Liver (tissue), 8 donors: ENCODE measurements at regions not wholly inside any gene's neighbourhood (a gene's known extent, or its start where the extent isn't known, plus 50 kb on each side); places are given as distances from the start of the nearest gene placed in this dataset.

Source experiments
- DNase-seq: peaks from one replicate; pipeline ENCODE4 v3.0.0-alpha.2; 2017; ENCODE audit warnings: low spot score
- H3K27ac ChIP-seq, 2 donors: one replicate each; pipeline ENCODE4 v1.7.0; 2013; ENCODE audit warnings: inconsistent platforms in 2 of 2, low read length in 2 of 2, control low read depth in 1 of 2, low read depth in 1 of 2, mild to moderate bottlenecking in 1 of 2
- H3K27me3 ChIP-seq, 4 donors: one replicate each; pipeline versions ENCODE4 v1.6.1 to v1.7.0; 2013; ENCODE audit warnings: low read length in 3 of 4, inconsistent platforms in 1 of 4, mild to moderate bottlenecking in 1 of 4, moderate library complexity in 1 of 4; ENCODE audit not compliant: control insufficient read depth in 4 of 4, insufficient read depth in 4 of 4
- H3K36me3 ChIP-seq, 4 donors: one replicate each; pipeline versions ENCODE4 v1.6.1 to v1.7.0; 2013; ENCODE audit warnings: low read length in 3 of 4, mild to moderate bottlenecking in 3 of 4, low read depth in 1 of 4, moderate library complexity in 1 of 4; ENCODE audit not compliant: control insufficient read depth in 4 of 4, insufficient read depth in 3 of 4
- H3K4me1 ChIP-seq, 4 donors: one replicate each; pipeline versions ENCODE4 v1.6.1 to v1.7.0; 2013; ENCODE audit warnings: low read length in 3 of 4, mild to moderate bottlenecking in 3 of 4, moderate library complexity in 1 of 4; ENCODE audit not compliant: control insufficient read depth in 4 of 4, insufficient read depth in 4 of 4
- H3K4me3 ChIP-seq, 3 donors: one replicate each; pipeline versions ENCODE4 v1.6.1 to v1.7.0; 2013; ENCODE audit warnings: low read length in 3 of 3, control low read depth in 1 of 3, low read depth in 1 of 3, mild to moderate bottlenecking in 1 of 3
- H3K9ac ChIP-seq, 2 donors: one replicate each; pipeline ENCODE4 v1.7.0; 2013; ENCODE audit warnings: low read length in 2 of 2, mild to moderate bottlenecking in 2 of 2, moderate library complexity in 2 of 2, control low read depth in 1 of 2, low read depth in 1 of 2
- H3K9me3 ChIP-seq, 4 donors: one replicate each; pipeline versions ENCODE4 v1.6.1 to v1.7.0; 2013; ENCODE audit warnings: low read length in 3 of 4; ENCODE audit not compliant: control insufficient read depth in 4 of 4
- ATF3 ChIP-seq: IDR thresholded peaks from 2 replicates; pipeline ENCODE4 v1.6.1; 2016; ENCODE audit warnings: antibody characterized with exemption
- CTCF ChIP-seq: fragments of 150-350 bp; IDR thresholded peaks from 2 replicates; pipeline ENCODE4 v1.5.1; 2017; ENCODE audit warnings: improper control_type of control experiment, low read depth, low read length; ENCODE audit not compliant: missing input control
- EGR1 ChIP-seq, 2 donors: IDR thresholded peaks; 2 replicates each; pipeline ENCODE4 v1.6.1; 2016 to 2018; ENCODE audit warnings: antibody characterized with exemption in 2 of 2, low read depth in 2 of 2
- FOXA1 ChIP-seq: IDR thresholded peaks from 2 replicates; pipeline ENCODE4 v1.6.1; 2016; ENCODE audit warnings: antibody characterized with exemption
- FOXA2 ChIP-seq: IDR thresholded peaks from 2 replicates; pipeline ENCODE4 v1.6.1; 2016; ENCODE audit warnings: antibody characterized with exemption
- GABPA ChIP-seq, 2 donors: IDR thresholded peaks in 1 of 2; conservative IDR thresholded peaks in 1 of 2; 2 replicates each; pipeline ENCODE4 v1.6.1; 2016; ENCODE audit warnings: antibody characterized with exemption in 2 of 2, mild to moderate bottlenecking in 1 of 2, moderate library complexity in 1 of 2
- HNF4A ChIP-seq, 2 donors: conservative IDR thresholded peaks; 2 replicates each; pipeline ENCODE4 v1.6.1; 2016; ENCODE audit warnings: antibody characterized with exemption in 2 of 2, mild to moderate bottlenecking in 2 of 2
- HNF4G ChIP-seq: IDR thresholded peaks from 2 replicates; pipeline ENCODE4 v1.6.1; 2016; ENCODE audit warnings: antibody characterized with exemption
- JUND ChIP-seq, 2 donors: IDR thresholded peaks; 2 replicates each; pipeline ENCODE4 v1.6.1; 2016; ENCODE audit warnings: antibody characterized with exemption in 2 of 2
- NR2F2 ChIP-seq: IDR thresholded peaks from 2 replicates; pipeline ENCODE4 v1.6.1; 2016; ENCODE audit warnings: antibody characterized with exemption
- RAD21 ChIP-seq, 2 donors: IDR thresholded peaks; 2 replicates each; pipeline ENCODE4 v1.6.1; 2016; ENCODE audit warnings: antibody characterized with exemption in 2 of 2, mild to moderate bottlenecking in 2 of 2
- RXRA ChIP-seq, 2 donors: IDR thresholded peaks; 2 replicates each; pipeline ENCODE4 v1.6.1; 2017 to 2018; ENCODE audit warnings: antibody characterized with exemption in 2 of 2, mild to moderate bottlenecking in 1 of 2
- SP1 ChIP-seq: IDR thresholded peaks from 2 replicates; pipeline ENCODE4 v1.6.1; 2018; ENCODE audit warnings: antibody characterized with exemption, mild to moderate bottlenecking
- YY1 ChIP-seq: IDR thresholded peaks from 2 replicates; pipeline ENCODE4 v1.6.1; 2016; ENCODE audit warnings: antibody characterized with exemption, mild to moderate bottlenecking
- WGBS: extraction: QIAGEN DNeasy Blood & Tissue Kit; methylation state at CpG from one replicate; pipeline ENCODE4 v1.1.7; 2013; 5-methylcytosine and 5-hydroxymethylcytosine counted together
- TF ChIP-seq, protein P1 (sequence below): IDR thresholded peaks from 2 replicates; pipeline ENCODE4 v1.6.1; 2016; ENCODE audit warnings: antibody characterized with exemption, mild to moderate bottlenecking
- TF ChIP-seq, protein P2 (sequence below): IDR thresholded peaks from 2 replicates; pipeline ENCODE4 v1.6.1; 2016; ENCODE audit warnings: antibody characterized with exemption
- TF ChIP-seq, protein P3 (sequence below): IDR thresholded peaks from 2 replicates; pipeline ENCODE4 v1.6.1; 2016; ENCODE audit warnings: antibody characterized with exemption
- donor health status: healthy.
- donor health status: healthy.
- donor health status: healthy.
- donor health status: healthy.
- donor health status: healthy.

- no peaks in the 10 kb centered on the region for H3K27me3 ChIP-seq
- H3K36me3 ChIP-seq = no peaks in the 10 kb centered on the region
- WGBS = 51% methylated on average over 1 of the region's 1 CpG
- H3K4me1 ChIP-seq = no peaks in the 10 kb centered on the region
- TF ChIP-seq HNF4G (no peak), EGR1 (IDR thresholded peaks at IDR 0.05; ENCODE audit: low read depth in 2 of 2) (no peak), GABPA (IDR thresholded peaks at IDR 0.05 in 1 of 2, conservative IDR thresholded peaks at IDR 0.05 in 1 of 2) (no peak), ATF3 (no peak), SP1 (no peak), JUND (IDR thresholded peaks at IDR 0.05) (no peak), RAD21 (IDR thresholded peaks at IDR 0.05) (no peak), RXRA (IDR thresholded peaks at IDR 0.05) (no peak), HNF4A (conservative IDR thresholded peaks at IDR 0.05) (no peak), NR2F2 (no peak), FOXA1 (no peak), FOXA2 (no peak)
- TF ChIP-seq, protein P1, sequence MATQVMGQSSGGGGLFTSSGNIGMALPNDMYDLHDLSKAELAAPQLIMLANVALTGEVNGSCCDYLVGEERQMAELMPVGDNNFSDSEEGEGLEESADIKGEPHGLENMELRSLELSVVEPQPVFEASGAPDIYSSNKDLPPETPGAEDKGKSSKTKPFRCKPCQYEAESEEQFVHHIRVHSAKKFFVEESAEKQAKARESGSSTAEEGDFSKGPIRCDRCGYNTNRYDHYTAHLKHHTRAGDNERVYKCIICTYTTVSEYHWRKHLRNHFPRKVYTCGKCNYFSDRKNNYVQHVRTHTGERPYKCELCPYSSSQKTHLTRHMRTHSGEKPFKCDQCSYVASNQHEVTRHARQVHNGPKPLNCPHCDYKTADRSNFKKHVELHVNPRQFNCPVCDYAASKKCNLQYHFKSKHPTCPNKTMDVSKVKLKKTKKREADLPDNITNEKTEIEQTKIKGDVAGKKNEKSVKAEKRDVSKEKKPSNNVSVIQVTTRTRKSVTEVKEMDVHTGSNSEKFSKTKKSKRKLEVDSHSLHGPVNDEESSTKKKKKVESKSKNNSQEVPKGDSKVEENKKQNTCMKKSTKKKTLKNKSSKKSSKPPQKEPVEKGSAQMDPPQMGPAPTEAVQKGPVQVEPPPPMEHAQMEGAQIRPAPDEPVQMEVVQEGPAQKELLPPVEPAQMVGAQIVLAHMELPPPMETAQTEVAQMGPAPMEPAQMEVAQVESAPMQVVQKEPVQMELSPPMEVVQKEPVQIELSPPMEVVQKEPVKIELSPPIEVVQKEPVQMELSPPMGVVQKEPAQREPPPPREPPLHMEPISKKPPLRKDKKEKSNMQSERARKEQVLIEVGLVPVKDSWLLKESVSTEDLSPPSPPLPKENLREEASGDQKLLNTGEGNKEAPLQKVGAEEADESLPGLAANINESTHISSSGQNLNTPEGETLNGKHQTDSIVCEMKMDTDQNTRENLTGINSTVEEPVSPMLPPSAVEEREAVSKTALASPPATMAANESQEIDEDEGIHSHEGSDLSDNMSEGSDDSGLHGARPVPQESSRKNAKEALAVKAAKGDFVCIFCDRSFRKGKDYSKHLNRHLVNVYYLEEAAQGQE = no peak
- TF ChIP-seq, protein P2, sequence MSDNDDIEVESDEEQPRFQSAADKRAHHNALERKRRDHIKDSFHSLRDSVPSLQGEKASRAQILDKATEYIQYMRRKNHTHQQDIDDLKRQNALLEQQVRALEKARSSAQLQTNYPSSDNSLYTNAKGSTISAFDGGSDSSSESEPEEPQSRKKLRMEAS = no peak
- TF ChIP-seq, protein P3, sequence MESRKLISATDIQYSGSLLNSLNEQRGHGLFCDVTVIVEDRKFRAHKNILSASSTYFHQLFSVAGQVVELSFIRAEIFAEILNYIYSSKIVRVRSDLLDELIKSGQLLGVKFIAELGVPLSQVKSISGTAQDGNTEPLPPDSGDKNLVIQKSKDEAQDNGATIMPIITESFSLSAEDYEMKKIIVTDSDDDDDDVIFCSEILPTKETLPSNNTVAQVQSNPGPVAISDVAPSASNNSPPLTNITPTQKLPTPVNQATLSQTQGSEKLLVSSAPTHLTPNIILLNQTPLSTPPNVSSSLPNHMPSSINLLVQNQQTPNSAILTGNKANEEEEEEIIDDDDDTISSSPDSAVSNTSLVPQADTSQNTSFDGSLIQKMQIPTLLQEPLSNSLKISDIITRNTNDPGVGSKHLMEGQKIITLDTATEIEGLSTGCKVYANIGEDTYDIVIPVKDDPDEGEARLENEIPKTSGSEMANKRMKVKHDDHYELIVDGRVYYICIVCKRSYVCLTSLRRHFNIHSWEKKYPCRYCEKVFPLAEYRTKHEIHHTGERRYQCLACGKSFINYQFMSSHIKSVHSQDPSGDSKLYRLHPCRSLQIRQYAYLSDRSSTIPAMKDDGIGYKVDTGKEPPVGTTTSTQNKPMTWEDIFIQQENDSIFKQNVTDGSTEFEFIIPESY = no peak
- no peak overlapping the region for H3K27ac ChIP-seq
- no peak for DNase-seq
- H3K9me3 ChIP-seq = no peaks in the 10 kb centered on the region
- H3K4me3 ChIP-seq = no peak overlapping the region
- no peak overlapping the region for H3K9ac ChIP-seq
Measured at GRCh38 chr1:102096162-102096561, 99.4 kb upstream of the OLFM3 start.

DNA sequence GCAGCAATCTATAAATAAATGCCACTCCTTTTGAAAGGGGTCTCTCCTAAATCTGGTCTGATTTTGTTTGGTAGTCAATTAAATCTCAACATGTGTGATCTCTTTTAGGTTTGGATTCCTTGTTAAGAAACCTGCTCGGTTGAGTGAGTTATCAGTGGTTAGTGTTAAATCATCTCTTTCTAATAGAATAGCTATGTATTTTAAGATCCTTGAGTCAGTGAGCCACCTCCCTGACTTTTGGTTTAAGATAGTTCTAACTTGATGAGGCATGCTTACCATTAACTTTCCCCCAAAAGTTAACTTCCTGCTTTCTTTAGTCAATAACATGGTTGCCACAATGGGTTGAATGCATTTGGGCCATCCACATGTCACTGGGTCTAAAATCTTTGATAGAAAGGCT lies 93.1 kb upstream of the OLFM3 start:
- TF ChIP-seq GABPA (IDR thresholded peaks at IDR 0.05 in 1 of 2, conservative IDR thresholded peaks at IDR 0.05 in 1 of 2) (no peak), CTCF (no peak), SP1 (no peak), FOXA2 (no peak), NR2F2 (no peak), HNF4A (conservative IDR thresholded peaks at IDR 0.05) (no peak), EGR1 (IDR thresholded peaks at IDR 0.05; ENCODE audit: low read depth in 2 of 2) (no peak), ATF3 (no peak), YY1 (no peak)
- TF ChIP-seq, protein P3 = no peak
- H3K4me3 ChIP-seq = no peak overlapping the region
- H3K27me3 ChIP-seq = no peaks in the 10 kb centered on the region

More for the DNA sequence above, 93.1 kb upstream of the OLFM3 start:
- no peak for DNase-seq
- no peaks in the 10 kb centered on the region for H3K36me3 ChIP-seq
- H3K9me3 ChIP-seq = peaks cover 0 to 2% (median 0%) of the 10 kb centered on the region in 4 donors
- H3K27ac ChIP-seq = no peak overlapping the region
- H3K4me1 ChIP-seq = no peaks in the 10 kb centered on the region
- 78% methylated on average over 1 of the region's 1 CpG for WGBS
- H3K9ac ChIP-seq = no peak overlapping the region
